B cell (primary cell): ENCODE measurements at regions not wholly inside any gene's neighbourhood (a gene's known extent, or its start where the extent isn't known, plus 50 kb on each side); places are given as distances from the start of the nearest gene placed in this dataset.

Experiments
- ATAC-seq: fragments of 200-7000 bp; cut with Tn5 transposase; one replicate; pipeline ENCODE4 v1.10.0; 2021; ENCODE audit warnings: low read depth, mild to moderate bottlenecking, moderate number of reproducible peaks, moderate library complexity
- CTCF ChIA-PET: fragments of 350-600 bp; sonication (Branson Sonifier 250); formaldehyde crosslinking; loops from one replicate; lab custom pipeline; 2021; ENCODE audit warnings: antibody characterized with exemption, inconsistent platforms; lab: Charles Lee
- POLR2A ChIA-PET: fragments of 350-600 bp; sonication (Branson Sonifier 250); formaldehyde crosslinking; loops from one replicate; lab custom pipeline; 2021; ENCODE audit warnings: antibody characterized with exemption; lab: Charles Lee
- DNase-seq: peaks from one replicate; pipeline ENCODE4 v3.0.0; 2013
- H2AFZ ChIP-seq: 2 replicates; pipeline ENCODE4 v1.6.1; 2012; ENCODE audit warnings: mild to moderate bottlenecking, low read depth, low read length; ENCODE audit not compliant: insufficient read depth, poor library complexity, severe bottlenecking
- H3K27ac ChIP-seq, 2 donors: 1 replicate in 1 of 2; 2 replicates in 1 of 2; pipeline ENCODE4 v1.5.1; 2012 to 2013; ENCODE audit warnings: low read length in 2 of 2, mild to moderate bottlenecking in 2 of 2, moderate library complexity in 1 of 2
- H3K27me3 ChIP-seq, 4 experiments: fragments of 200-600 bp in 1 of 4; sonication (generic) in 1 of 4; replicated peaks in 1 of 4; 1 replicate in 2 of 4; 2 replicates in 2 of 4; pipeline versions ENCODE4 v1.6.1 to v1.7.0; 2013 to 2016; ENCODE audit warnings: low read length in 3 of 4, mild to moderate bottlenecking in 2 of 4, mixed read lengths in 1 of 4, moderate library complexity in 1 of 4; ENCODE audit not compliant: insufficient read depth in 4 of 4, control insufficient read depth in 3 of 4; ENCODE audit errors: control extremely low read depth in 1 of 4
- H3K36me3 ChIP-seq, 2 experiments: replicated peaks in 1 of 2; 1 replicate in 1 of 2; 2 replicates in 1 of 2; pipeline versions ENCODE4 v1.6.1 to v1.7.1; 2013; ENCODE audit warnings: low read length in 1 of 2; ENCODE audit not compliant: insufficient read depth in 2 of 2, control insufficient read depth in 1 of 2; ENCODE audit errors: control extremely low read depth in 1 of 2, extremely low read depth in 1 of 2
- H3K4me1 ChIP-seq, 2 donors: fragments of 200-600 bp in 1 of 2; sonication (generic) in 1 of 2; 1 replicate in 1 of 2; 2 replicates in 1 of 2; pipeline versions ENCODE4 v1.5.1 to v1.6.1; 2013 to 2017; ENCODE audit warnings: low read length in 2 of 2; ENCODE audit not compliant: control insufficient read depth in 2 of 2, insufficient read depth in 2 of 2
- H3K4me2 ChIP-seq: replicated peaks from 2 replicates; pipeline ENCODE3; 2012; ENCODE audit warnings: mild to moderate bottlenecking, low read depth, low read length; ENCODE audit not compliant: poor library complexity, severe bottlenecking
- H3K4me3 ChIP-seq, 5 experiments: fragments of 200-600 bp in 1 of 5; sonication (generic) in 1 of 5; 1 replicate in 3 of 5; 2 replicates in 2 of 5; pipeline versions ENCODE4 v1.5.1 to v1.7.0; 2011 to 2016; ENCODE audit warnings: low read length in 4 of 5, mild to moderate bottlenecking in 4 of 5, low read depth in 2 of 5, control low read depth in 1 of 5, moderate library complexity in 1 of 5; ENCODE audit not compliant: insufficient read depth in 1 of 5; ENCODE audit errors: control extremely low read depth in 1 of 5, extremely low read depth in 1 of 5
- H3K79me2 ChIP-seq: fragments of 200-600 bp; sonication (generic); one replicate; pipeline ENCODE4 v1.6.0; 2016; ENCODE audit warnings: low read length; ENCODE audit not compliant: control insufficient read depth, insufficient read depth
- H3K9ac ChIP-seq: fragments of 200-600 bp; sonication (generic); 2 replicates; pipeline ENCODE4 v1.6.1; 2017; ENCODE audit warnings: mild to moderate bottlenecking, low read length, moderate library complexity
- H3K9me3 ChIP-seq, 3 donors: one replicate each; pipeline versions ENCODE4 v1.6.1 to v1.7.1; 2013; ENCODE audit warnings: low read length in 2 of 3; ENCODE audit not compliant: control insufficient read depth in 2 of 3, insufficient read depth in 1 of 3; ENCODE audit errors: control extremely low read depth in 1 of 3
- H4K20me1 ChIP-seq: 2 replicates; pipeline ENCODE4 v1.6.0; 2012; ENCODE audit warnings: mild to moderate bottlenecking, low read length; ENCODE audit not compliant: insufficient read depth, control insufficient read depth, poor library complexity, severe bottlenecking
- H3K27ac Mint-ChIP-seq: one replicate; pipeline ENCODE4 v1.8.0; 2021; ENCODE audit warnings: mixed read lengths
- H3K27me3 Mint-ChIP-seq: one replicate; pipeline ENCODE4 v1.8.0; 2021; ENCODE audit warnings: mixed read lengths
- H3K4me1 Mint-ChIP-seq: one replicate; pipeline ENCODE4 v1.8.0; 2021; ENCODE audit warnings: mixed read lengths
- H3K4me3 Mint-ChIP-seq: one replicate; pipeline ENCODE4 v1.8.0; 2021; ENCODE audit warnings: mixed read lengths
- H3K9me3 Mint-ChIP-seq: one replicate; pipeline ENCODE4 v1.8.0; 2022; ENCODE audit warnings: mixed read lengths; ENCODE audit not compliant: insufficient read depth
- CTCF ChIP-seq: fragments of 200-600 bp; IDR thresholded peaks from one replicate; pipeline ENCODE4 v1.8.0; 2022; ENCODE audit warnings: antibody characterized with exemption, mild to moderate bottlenecking
- EZH2 ChIP-seq: IDR thresholded peaks from 2 replicates; pipeline ENCODE4 v1.6.1; 2012; ENCODE audit warnings: borderline replicate concordance, low read depth, mild to moderate bottlenecking, moderate library complexity, low read length; ENCODE audit not compliant: insufficient read depth, poor library complexity, severe bottlenecking
- WGBS: methylation state at CpG from one replicate; pipeline ENCODE4 v1.1.5; 2013; ENCODE audit warnings: missing lambda C conversion rate; ENCODE audit not compliant: insufficient coverage; 5-methylcytosine and 5-hydroxymethylcytosine counted together
- intact Hi-C: fragments of 100-400 bp; cut with micrococcal nuclease; formaldehyde crosslinking; loops from one replicate; pipeline ENCODE4 v1.10.0; 2022

GRCh38 chr18:68342039-68342659 lies 372.8 kb downstream of the TMX3 start:
- DNase-seq (no peak), ATAC-seq (no peak)
- H3K4me2 ChIP-seq, result no peak overlapping the region
- ChIA-PET POLR2A (no interaction called here), CTCF (no interaction called here)
- no peak overlapping the region for H3K9ac ChIP-seq
- H3K4me1 Mint-ChIP-seq, result no peaks in the 10 kb centered on the region
- no peak overlapping the region for H3K27ac ChIP-seq
- H3K27me3 Mint-ChIP-seq, result no peaks in the 10 kb centered on the region
- H3K36me3 ChIP-seq, result no peaks in the 10 kb centered on the region
- whole genome bisulfite sequencing, result no CpG with 5 or more reads among the region's 2 CpGs
- no peak overlapping the region for H3K4me3 Mint-ChIP-seq
- no peak overlapping the region for H3K27ac Mint-ChIP-seq
- H3K4me3 ChIP-seq, result no peak overlapping the region
- intact Hi-C loops, result no loop called here
- H3K79me2 ChIP-seq, result no peaks in the 10 kb centered on the region
- no peaks in the 10 kb centered on the region for H3K27me3 ChIP-seq
- no peaks in the 10 kb centered on the region for H3K9me3 Mint-ChIP-seq
- peaks cover 0 to 3% (median 0%) of the 10 kb centered on the region in 3 donors for H3K9me3 ChIP-seq
- H2AFZ ChIP-seq, result no peak overlapping the region
- no peaks in the 10 kb centered on the region for H3K4me1 ChIP-seq
- no peaks in the 10 kb centered on the region for H4K20me1 ChIP-seq
- TF ChIP-seq CTCF, result no peak
- TF ChIP-seq EZH2, result no peak

- CTCF ChIA-PET, result no interaction called here
Measured at GRCh38 chr18:68340606-68341005, 374.3 kb downstream of the TMX3 start.

More at GRCh38 chr18:68340606-68341005, 374.3 kb downstream of the TMX3 start:
- Mint-ChIP-seq H3K27me3 (no peaks in the 10 kb centered on the region), H3K9me3 (no peaks in the 10 kb centered on the region), H3K4me1 (no peaks in the 10 kb centered on the region), H3K27ac (no peak overlapping the region), H3K4me3 (no peak overlapping the region)
- Histone ChIP-seq H3K27me3 (no peaks in the 10 kb centered on the region), H3K9me3 (peaks cover 0 to 3% (median 0%) of the 10 kb centered on the region in 3 donors), H3K4me3 (no peak overlapping the region), H3K4me2 (no peak overlapping the region), H3K9ac (no peak overlapping the region), H4K20me1 (no peaks in the 10 kb centered on the region), H2AFZ (no peak overlapping the region), H3K27ac (no peak overlapping the region), H3K79me2 (no peaks in the 10 kb centered on the region), H3K36me3 (no peaks in the 10 kb centered on the region), H3K4me1 (no peaks in the 10 kb centered on the region)
- ATAC-seq, result no peak
- POLR2A ChIA-PET, result no interaction called here
- intact Hi-C loops, result no loop called here
- WGBS, result no CpG with 5 or more reads among the region's 1 CpG
- TF ChIP-seq EZH2, result no peak
- TF ChIP-seq CTCF, result no peak
- no peak for DNase-seq
